HEK293T (cell line): ENCODE measurements at regions not wholly inside any gene's neighbourhood (a gene's known extent, or its start where the extent isn't known, plus 50 kb on each side); places are given as distances from the start of the nearest gene placed in this dataset.

ENCODE experiments used
- BHLHE40 ChIP-seq: fragments of 450-650 bp; IDR thresholded peaks from 2 replicates; pipeline ENCODE4 v1.6.1; 2016; ENCODE audit warnings: mild to moderate bottlenecking, moderate library complexity, borderline replicate concordance
- FOXK2 ChIP-seq: fragments of 450-650 bp; IDR thresholded peaks from 2 replicates; pipeline ENCODE4 v1.6.1; 2016; ENCODE audit warnings: mild to moderate bottlenecking
- NFRKB ChIP-seq: fragments of 450-650 bp; IDR thresholded peaks from 2 replicates; pipeline ENCODE4 v1.6.1; 2016; ENCODE audit warnings: mild to moderate bottlenecking, moderate library complexity
- SUZ12 ChIP-seq: fragments of 450-650 bp; IDR thresholded peaks from 2 replicates; pipeline ENCODE4 v1.6.1; 2016; ENCODE audit warnings: mild to moderate bottlenecking
- TARDBP ChIP-seq: fragments of 450-650 bp; IDR thresholded peaks from 2 replicates; pipeline ENCODE4 v1.6.1; 2016

DNA sequence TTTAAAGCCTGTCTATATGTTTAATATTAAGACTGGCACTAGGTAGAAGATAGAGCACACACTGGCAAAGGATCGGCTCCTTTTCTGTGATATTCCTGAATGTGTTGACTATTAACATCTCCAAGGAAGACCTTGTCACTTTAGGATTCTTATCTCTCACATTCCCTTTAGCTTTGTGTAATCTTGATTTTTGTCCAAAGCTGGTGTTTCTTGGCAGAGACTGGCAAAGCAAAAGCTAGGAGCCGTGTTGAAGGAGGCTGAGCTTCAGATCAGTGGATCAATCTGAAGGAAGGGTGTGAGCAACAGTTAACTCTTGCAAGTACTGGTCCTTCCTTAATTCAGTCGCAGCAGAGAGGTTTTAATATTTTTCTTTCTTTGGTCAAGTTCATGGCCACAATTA is 830.4 kb upstream of the ZNF608 start:
- TF ChIP-seq BHLHE40: no peak
- no peak for TF ChIP-seq SUZ12
- no peak for TF ChIP-seq TARDBP
- TF ChIP-seq NFRKB: no peak
- no peak for TF ChIP-seq FOXK2
